OCI-LY7 (cell line): ENCODE measurements at regions not wholly inside any gene's neighbourhood (a gene's known extent, or its start where the extent isn't known, plus 50 kb on each side); places are given as distances from the start of the nearest gene placed in this dataset.

Experiments
- CTCF ChIP-seq: fragments of 200-600 bp; sonication (generic); conservative IDR thresholded peaks from 2 replicates; pipeline ENCODE4 v1.5.1; 2014; ENCODE audit warnings: mild to moderate bottlenecking, antibody characterized with exemption, low read length, moderate library complexity, mixed read lengths
- EZH2phosphoT487 ChIP-seq: fragments of 200-600 bp; sonication (generic); IDR thresholded peaks from 2 replicates; pipeline ENCODE4 v1.6.1; 2018; ENCODE audit warnings: low read depth, borderline replicate concordance, mild to moderate bottlenecking, mixed run types, antibody characterized with exemption, low read length, moderate library complexity, mixed read lengths

DNA sequence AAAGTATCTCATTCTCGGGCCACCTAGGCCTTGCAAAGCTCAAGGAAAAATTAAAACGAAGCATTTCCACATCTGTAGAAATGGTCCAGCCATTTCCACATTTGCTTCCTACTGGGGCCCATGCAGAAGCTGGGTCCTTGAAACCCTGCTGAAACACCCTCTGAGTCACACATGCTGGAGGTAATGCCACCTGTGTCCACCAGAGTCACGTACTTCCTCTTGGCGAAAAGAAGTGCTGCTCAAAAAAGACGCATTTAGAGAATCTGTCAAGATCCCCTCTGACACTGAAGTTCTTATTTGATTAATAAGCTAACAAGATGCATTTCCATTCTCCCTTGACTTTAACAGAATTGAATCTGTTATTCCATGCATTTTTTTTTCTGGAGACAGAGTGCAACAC is 423.2 kb downstream of the PREX1 start:
- TF ChIP-seq CTCF: peak; percentile 52
- TF ChIP-seq EZH2phosphoT487: no peak
